ENCODE measurements at regions not wholly inside any gene's neighbourhood (a gene's known extent, or its start where the extent isn't known, plus 50 kb on each side); places are given as distances from the start of the nearest gene placed in this dataset.

GRCh38 chr18:34299828-34300227, 75.1 kb upstream of the NOL4 start (continued):
- TF ChIP-seq BCL3 (IDR thresholded peaks at IDR 0.05; ENCODE audit: borderline replicate concordance, insufficient read depth, low read depth, low read length, poor library complexity, severe bottlenecking) (peak; percentile 46), RELB (IDR thresholded peaks at IDR 0.05; ENCODE audit: low read depth) (peak; percentile 13; the same call in 1 of the 2 replicates), IKZF1 (conservative IDR thresholded peaks at IDR 0.05) (peak; percentile 21; the same call in 1 of the 2 replicates), TARDBP (IDR thresholded peaks at IDR 0.05; ENCODE audit: borderline replicate concordance) (peak; percentile 72; the same call in 1 of the 2 replicates), ZBED1 (IDR thresholded peaks at IDR 0.05; ENCODE audit: borderline replicate concordance) (peak; percentile 35; the same call in 1 of the 2 replicates), CHD4 (IDR thresholded peaks at IDR 0.05) (no peak), CREB1 (IDR thresholded peaks at IDR 0.05; ENCODE audit: low read depth) (0 out of 2 replicates have a peak, but pooled peaks have one; percentile 30), TCF12 (IDR thresholded peaks at IDR 0.05; ENCODE audit: low read depth, low read length) (peak; percentile 39; the same call in 1 of the 2 replicates), REST (IDR thresholded peaks at IDR 0.05; ENCODE audit: low read depth, low read length) (no peak)

Data from GM12878 (cell line).